Erythroblast (primary cell): ENCODE measurements at regions not wholly inside any gene's neighbourhood (a gene's known extent, or its start where the extent isn't known, plus 50 kb on each side); places are given as distances from the start of the nearest gene placed in this dataset.

ENCODE experiments used
- GATA1 ChIP-seq: IDR thresholded peaks from 2 replicates; pipeline ENCODE4 v1.6.1; 2011; ENCODE audit warnings: low read depth, mild to moderate bottlenecking, control low read depth, low read length, moderate library complexity
- POLR2A ChIP-seq: IDR thresholded peaks from 2 replicates; pipeline ENCODE4 v1.6.1; 2011; ENCODE audit warnings: mild to moderate bottlenecking, low read length

GRCh38 chr6:85081102-85081501, 316.7 kb upstream of the TBX18 start:
- TF ChIP-seq POLR2A = no peak
- no peak for TF ChIP-seq GATA1
